Glutamatergic neuron (in vitro differentiated cells): ENCODE measurements at regions not wholly inside any gene's neighbourhood (a gene's known extent, or its start where the extent isn't known, plus 50 kb on each side); places are given as distances from the start of the nearest gene placed in this dataset.

Experiments
- DNase-seq: peaks from one replicate; pipeline ENCODE4 v3.0.0; 2022
- H3K27ac Mint-ChIP-seq: one replicate; pipeline ENCODE4 v1.8.0; 2020; ENCODE audit warnings: mild to moderate bottlenecking, mixed read lengths, inconsistent platforms; ENCODE audit not compliant: unreplicated experiment
- H3K27me3 Mint-ChIP-seq: one replicate; pipeline ENCODE4 v1.8.0; 2020; ENCODE audit warnings: mild to moderate bottlenecking, moderate library complexity, mixed read lengths, inconsistent platforms; ENCODE audit not compliant: unreplicated experiment
- H3K36me3 Mint-ChIP-seq: one replicate; pipeline ENCODE4 v1.8.0; 2020; ENCODE audit warnings: mild to moderate bottlenecking, mixed read lengths, inconsistent platforms; ENCODE audit not compliant: unreplicated experiment
- H3K4me1 Mint-ChIP-seq: one replicate; pipeline ENCODE4 v1.8.0; 2020; ENCODE audit warnings: mild to moderate bottlenecking, low read depth, mixed read lengths, inconsistent platforms; ENCODE audit not compliant: unreplicated experiment
- H3K4me3 Mint-ChIP-seq: one replicate; pipeline ENCODE4 v1.8.0; 2020; ENCODE audit warnings: mild to moderate bottlenecking, mixed read lengths, inconsistent platforms; ENCODE audit not compliant: unreplicated experiment
- H3K9me3 Mint-ChIP-seq: one replicate; pipeline ENCODE4 v1.8.0; 2020; ENCODE audit warnings: mild to moderate bottlenecking, moderate library complexity, mixed read lengths, inconsistent platforms; ENCODE audit not compliant: unreplicated experiment
- TF ChIP-seq, protein P1 (sequence below): fragments of 200-600 bp; sonication (generic); IDR thresholded peaks from one replicate; pipeline ENCODE4 v1.5.0; 2021; ENCODE audit not compliant: partially characterized antibody, unreplicated experiment

DNA sequence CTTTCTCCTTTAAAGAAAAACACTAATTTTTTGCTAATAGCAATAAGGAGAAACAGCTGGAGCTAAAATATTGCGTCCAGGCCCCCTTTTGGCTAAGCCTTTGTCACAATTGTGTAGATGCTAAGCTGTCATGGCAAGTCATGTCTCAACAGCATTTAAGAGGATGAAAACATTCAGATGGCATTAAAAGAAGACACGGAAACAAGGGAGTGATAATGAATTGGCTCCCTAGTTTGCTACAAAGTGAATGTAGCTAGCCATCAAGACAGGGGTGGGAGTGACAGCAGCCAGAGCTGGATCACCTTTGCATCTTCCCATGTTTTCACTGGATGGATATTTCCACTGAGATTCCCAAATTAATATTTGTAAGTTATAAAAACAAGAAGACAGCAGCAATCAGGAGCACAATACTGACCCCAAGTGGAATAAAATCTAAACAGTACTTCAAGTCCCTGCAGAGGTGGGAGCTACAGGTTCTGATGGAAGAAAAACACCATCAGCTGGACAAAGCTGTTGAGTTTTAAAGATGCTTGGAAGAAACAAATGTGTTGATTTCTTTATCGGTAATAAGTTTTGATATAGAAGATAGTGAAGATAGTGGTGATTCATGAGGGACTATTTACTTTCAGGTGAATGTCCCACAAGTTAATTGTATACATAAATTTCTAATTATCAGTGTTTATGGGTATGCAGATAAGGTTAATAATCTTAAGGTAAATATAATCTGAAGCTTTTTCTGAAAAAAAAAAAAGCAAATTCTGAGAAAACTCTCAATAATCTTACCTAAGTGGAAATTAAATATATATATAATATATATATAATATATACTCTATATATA, 129.4 kb downstream of the SLC16A9 start:
- DNase-seq: no peak
- Mint-ChIP-seq H3K9me3 (no peaks in the 10 kb centered on the region), H3K36me3 (no peaks in the 10 kb centered on the region)

DNA sequence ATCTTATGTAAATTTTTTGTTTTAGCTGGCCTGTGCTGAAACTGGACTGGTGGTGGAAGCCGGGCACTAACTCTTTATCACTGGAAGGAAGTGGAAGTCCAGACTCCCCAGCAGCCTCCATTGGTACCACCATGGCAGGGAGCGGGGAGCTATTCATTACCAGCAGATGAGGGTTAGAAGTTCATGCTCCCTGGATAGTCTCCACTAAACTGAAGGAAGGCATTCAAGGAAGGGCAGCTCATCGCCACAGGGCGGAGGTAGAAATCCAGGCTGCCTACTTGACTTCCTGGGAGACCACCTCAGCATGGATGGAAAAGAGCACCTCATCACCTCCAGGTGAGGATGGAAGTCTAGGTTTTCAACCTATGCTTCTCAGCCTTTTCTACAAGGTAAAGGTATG, 130.9 kb downstream of the SLC16A9 start:
- Mint-ChIP-seq H3K27me3 (no peaks in the 10 kb centered on the region), H3K4me3 (no peak overlapping the region), H3K27ac (no peak overlapping the region), H3K9me3 (peaks cover under 1% of the 10 kb centered on the region), H3K36me3 (no peaks in the 10 kb centered on the region), H3K4me1 (no peaks in the 10 kb centered on the region)
- no peak for DNase-seq
- TF ChIP-seq, protein P1, sequence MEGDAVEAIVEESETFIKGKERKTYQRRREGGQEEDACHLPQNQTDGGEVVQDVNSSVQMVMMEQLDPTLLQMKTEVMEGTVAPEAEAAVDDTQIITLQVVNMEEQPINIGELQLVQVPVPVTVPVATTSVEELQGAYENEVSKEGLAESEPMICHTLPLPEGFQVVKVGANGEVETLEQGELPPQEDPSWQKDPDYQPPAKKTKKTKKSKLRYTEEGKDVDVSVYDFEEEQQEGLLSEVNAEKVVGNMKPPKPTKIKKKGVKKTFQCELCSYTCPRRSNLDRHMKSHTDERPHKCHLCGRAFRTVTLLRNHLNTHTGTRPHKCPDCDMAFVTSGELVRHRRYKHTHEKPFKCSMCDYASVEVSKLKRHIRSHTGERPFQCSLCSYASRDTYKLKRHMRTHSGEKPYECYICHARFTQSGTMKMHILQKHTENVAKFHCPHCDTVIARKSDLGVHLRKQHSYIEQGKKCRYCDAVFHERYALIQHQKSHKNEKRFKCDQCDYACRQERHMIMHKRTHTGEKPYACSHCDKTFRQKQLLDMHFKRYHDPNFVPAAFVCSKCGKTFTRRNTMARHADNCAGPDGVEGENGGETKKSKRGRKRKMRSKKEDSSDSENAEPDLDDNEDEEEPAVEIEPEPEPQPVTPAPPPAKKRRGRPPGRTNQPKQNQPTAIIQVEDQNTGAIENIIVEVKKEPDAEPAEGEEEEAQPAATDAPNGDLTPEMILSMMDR: no peak

More for the DNA sequence above, 129.4 kb downstream of the SLC16A9 start:
- TF ChIP-seq, protein P1: peak; percentile 26
- Mint-ChIP-seq H3K27me3 (no peaks in the 10 kb centered on the region), H3K4me3 (no peak overlapping the region), H3K4me1 (no peaks in the 10 kb centered on the region), H3K27ac (no peak overlapping the region)

DNA sequence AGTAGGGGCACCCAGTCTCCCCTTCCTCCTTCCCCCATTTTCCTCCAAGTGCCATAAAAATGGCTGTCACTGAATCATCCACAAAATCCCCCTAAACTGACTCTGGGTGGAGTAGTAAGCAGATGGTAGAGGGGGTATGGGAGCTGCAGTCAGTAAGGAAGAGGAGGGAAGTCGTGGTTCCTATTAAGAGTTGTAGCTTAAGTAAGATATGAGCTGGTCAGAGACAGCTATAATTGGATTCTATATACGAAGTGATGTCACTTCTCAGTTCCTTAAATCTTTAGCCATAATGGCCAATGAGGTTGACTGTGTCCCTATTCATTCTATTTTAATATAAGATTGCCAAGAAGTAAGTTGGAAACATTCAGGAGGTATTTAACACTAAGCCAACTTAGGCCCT, 131.7 kb downstream of the SLC16A9 start:
- TF ChIP-seq, protein P1: no peak
- peaks cover 2% of the 10 kb centered on the region for H3K9me3 Mint-ChIP-seq
- H3K36me3 Mint-ChIP-seq: no peaks in the 10 kb centered on the region
- DNase-seq: no peak
- no peak overlapping the region for H3K4me3 Mint-ChIP-seq
- H3K27me3 Mint-ChIP-seq: no peaks in the 10 kb centered on the region
- no peak overlapping the region for H3K27ac Mint-ChIP-seq
- no peaks in the 10 kb centered on the region for H3K4me1 Mint-ChIP-seq

DNA sequence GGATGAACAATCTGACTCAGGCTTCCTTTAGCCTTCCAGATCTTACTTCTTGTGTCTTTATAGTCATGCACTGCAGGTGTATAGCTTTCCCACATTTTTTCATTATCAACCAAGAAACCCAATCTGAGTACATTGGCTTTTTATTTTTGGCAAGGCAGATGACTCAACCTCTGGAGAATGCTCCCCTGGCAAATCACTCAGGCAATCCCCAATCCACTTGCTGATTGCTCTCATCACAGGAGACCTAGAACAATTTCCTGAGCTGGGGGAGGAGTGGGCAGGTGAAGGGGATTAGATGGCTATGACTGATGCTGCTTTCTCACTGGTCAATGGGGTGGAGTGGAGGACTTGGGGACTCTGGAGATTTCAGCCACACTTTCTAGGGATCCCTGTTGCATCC, 134.4 kb downstream of the SLC16A9 start:
- Mint-ChIP-seq H3K27me3 (no peaks in the 10 kb centered on the region), H3K4me1 (no peaks in the 10 kb centered on the region), H3K27ac (no peak overlapping the region), H3K36me3 (no peaks in the 10 kb centered on the region), H3K4me3 (no peak overlapping the region), H3K9me3 (peaks cover 2% of the 10 kb centered on the region)
- TF ChIP-seq, protein P1: no peak
- DNase-seq: no peak

DNA sequence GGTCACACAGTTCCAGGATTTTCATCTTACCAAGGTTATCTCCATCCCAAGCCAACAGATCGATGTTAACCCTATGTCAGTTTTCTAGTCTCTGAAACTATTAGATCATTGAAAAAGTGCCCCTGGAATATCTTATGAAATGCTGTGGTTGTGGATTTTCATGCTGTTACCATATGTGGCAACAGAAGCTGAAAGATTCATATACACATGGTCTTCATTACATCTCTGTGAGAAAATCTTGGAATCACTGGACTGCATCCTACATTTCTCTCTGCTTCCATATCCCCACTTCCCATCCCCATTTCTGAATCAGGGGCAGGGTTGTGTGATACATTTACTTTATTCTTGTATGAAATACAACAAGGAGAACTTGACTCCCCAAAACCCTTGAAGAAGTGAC, 146.1 kb downstream of the SLC16A9 start:
- Mint-ChIP-seq H3K9me3 (no peaks in the 10 kb centered on the region), H3K27me3 (peaks cover 2% of the 10 kb centered on the region), H3K4me1 (no peaks in the 10 kb centered on the region), H3K36me3 (no peaks in the 10 kb centered on the region), H3K4me3 (no peak overlapping the region), H3K27ac (no peak overlapping the region)
- DNase-seq: no peak
- TF ChIP-seq, protein P1: no peak
